PC-9 (cell line): ENCODE measurements at regions not wholly inside any gene's neighbourhood (a gene's known extent, or its start where the extent isn't known, plus 50 kb on each side); places are given as distances from the start of the nearest gene placed in this dataset.

Source experiments
- BruUV-seq: library from RNA; stranded (reverse); fragments of 400-500 nt; replicated peaks from 2 replicates; lab custom pipeline; 2021; lab: Mats Ljungman, UMichigan
- CTCF ChIA-PET: fragments of 300-600 bp; sonication (Branson Sonifier 250); formaldehyde crosslinking; loops from one replicate; lab custom pipeline; 2022; ENCODE audit warnings: antibody characterized with exemption; lab: Charles Lee
- POLR2A ChIA-PET: fragments of 300-600 bp; sonication (Branson Sonifier 250); formaldehyde crosslinking; loops from one replicate; lab custom pipeline; 2022; ENCODE audit warnings: antibody characterized with exemption; ENCODE audit not compliant: unreplicated experiment; lab: Charles Lee
- DNase-seq, 2 experiments: peaks; one replicate each; pipeline versions ENCODE4 v3.0.0 to v3.0.0-alpha.2; 2015 to 2022; ENCODE audit warnings: mixed read lengths in 1 of 2
- H2AFZ ChIP-seq: fragments of 200-600 bp; sonication (generic); 2 replicates; pipeline ENCODE4 v1.8.1; 2017; ENCODE audit warnings: antibody characterized with exemption
- H3F3A ChIP-seq: fragments of 200-600 bp; sonication (generic); 2 replicates; pipeline ENCODE4 v1.8.1; 2017; ENCODE audit warnings: antibody characterized with exemption, mild to moderate bottlenecking, low read depth; ENCODE audit not compliant: insufficient read depth
- H3K27ac ChIP-seq: fragments of 200-600 bp; sonication (generic); 2 replicates; pipeline ENCODE4 v1.6.1; 2016; ENCODE audit warnings: mixed run types
- H3K27me3 ChIP-seq: fragments of 200-600 bp; sonication (generic); 2 replicates; pipeline ENCODE4 v1.6.1; 2016; ENCODE audit warnings: low read depth, mixed run types; ENCODE audit not compliant: insufficient read depth
- H3K36me3 ChIP-seq: fragments of 200-600 bp; sonication (generic); 2 replicates; pipeline ENCODE4 v1.6.1; 2016; ENCODE audit warnings: low read depth, mixed run types
- H3K4me1 ChIP-seq: fragments of 200-600 bp; sonication (generic); replicated peaks from 2 replicates; pipeline ENCODE4 v1.6.1; 2016; ENCODE audit warnings: mixed run types; ENCODE audit not compliant: insufficient read depth
- H3K4me2 ChIP-seq: fragments of 200-600 bp; sonication (generic); 2 replicates; pipeline ENCODE4 v1.6.1; 2017; ENCODE audit warnings: mixed run types
- H3K4me3 ChIP-seq: fragments of 200-600 bp; sonication (generic); 2 replicates; pipeline ENCODE4 v1.6.1; 2016; ENCODE audit warnings: mixed run types
- H3K79me2 ChIP-seq: fragments of 200-600 bp; sonication (generic); 2 replicates; pipeline ENCODE4 v1.6.1; 2017; ENCODE audit warnings: low read depth, mixed run types
- H3K9me2 ChIP-seq: fragments of 200-600 bp; sonication (generic); 2 replicates; pipeline ENCODE4 v1.8.1; 2017; ENCODE audit warnings: mild to moderate bottlenecking; ENCODE audit not compliant: insufficient read depth
- H3K9me3 ChIP-seq: fragments of 200-600 bp; sonication (generic); 2 replicates; pipeline ENCODE4 v1.8.1; 2016; ENCODE audit warnings: low read depth; ENCODE audit not compliant: insufficient read depth
- H4K20me1 ChIP-seq: fragments of 200-600 bp; sonication (generic); 2 replicates; pipeline ENCODE4 v1.8.1; 2017; ENCODE audit not compliant: insufficient read depth
- CTCF ChIP-seq: fragments of 200-600 bp; sonication (generic); conservative IDR thresholded peaks from 2 replicates; pipeline ENCODE4 v1.6.1; 2017; ENCODE audit warnings: mixed run types, antibody characterized with exemption, mild to moderate bottlenecking, moderate library complexity
- EZH2 ChIP-seq: fragments of 200-600 bp; sonication (generic); IDR thresholded peaks from 2 replicates; pipeline ENCODE4 v1.8.0; 2017; ENCODE audit warnings: antibody characterized with exemption, low read depth
- intact Hi-C: fragments of 100-400 bp; cut with micrococcal nuclease; formaldehyde crosslinking; loops from one replicate; pipeline ENCODE4 v1.10.0; 2022; ENCODE audit not compliant: unreplicated experiment

GRCh38 chr5:103333376-103333775 is 74.8 kb downstream of the MACIR start:
- H3K36me3 ChIP-seq = no peaks in the 10 kb centered on the region
- no peaks in the 10 kb centered on the region for H3F3A ChIP-seq
- H3K9me2 ChIP-seq = no peaks in the 10 kb centered on the region
- no peaks in the 10 kb centered on the region for H3K79me2 ChIP-seq
- no peaks in the 10 kb centered on the region for H3K9me3 ChIP-seq
- H3K27me3 ChIP-seq = no peaks in the 10 kb centered on the region
- no peak overlapping the region for H3K4me2 ChIP-seq
- H4K20me1 ChIP-seq = no peaks in the 10 kb centered on the region
- H3K4me1 ChIP-seq = no peaks in the 10 kb centered on the region
- H2AFZ ChIP-seq = no peak overlapping the region
- ChIA-PET CTCF (no interaction called here), POLR2A (no interaction called here)
- BruUV-seq = no TSS peak
- no peak for DNase-seq
- intact Hi-C loops = no loop called here
- no peak for TF ChIP-seq EZH2
- no peak for TF ChIP-seq CTCF
- H3K4me3 ChIP-seq = no peak overlapping the region
- no peak overlapping the region for H3K27ac ChIP-seq

- Histone ChIP-seq H2AFZ (no peak overlapping the region), H3K4me3 (no peak overlapping the region), H3K27ac (no peak overlapping the region), H3K27me3 (no peaks in the 10 kb centered on the region), H4K20me1 (no peaks in the 10 kb centered on the region), H3F3A (no peaks in the 10 kb centered on the region), H3K4me1 (no peaks in the 10 kb centered on the region), H3K79me2 (no peaks in the 10 kb centered on the region), H3K9me3 (no peaks in the 10 kb centered on the region), H3K9me2 (no peaks in the 10 kb centered on the region), H3K4me2 (no peak overlapping the region), H3K36me3 (no peaks in the 10 kb centered on the region)
- DNase-seq = no peak
- ChIA-PET CTCF (no interaction called here), POLR2A (no interaction called here)
- TF ChIP-seq EZH2 = no peak
- no peak for TF ChIP-seq CTCF
- intact Hi-C loops = no loop called here
- BruUV-seq = no TSS peak
Observed at GRCh38 chr5:103330875-103331274, 72.3 kb downstream of the MACIR start.
